Gastroesophageal sphincter (tissue), 4 donors: ENCODE measurements at regions not wholly inside any gene's neighbourhood (a gene's known extent, or its start where the extent isn't known, plus 50 kb on each side); places are given as distances from the start of the nearest gene placed in this dataset.

Source experiments
- ATAC-seq: fragments of 150-250 bp; one replicate; pipeline ENCODE4 v1.9.1; 2016; ENCODE audit warnings: mild to moderate bottlenecking, moderate library complexity
- H3K27ac ChIP-seq, 4 donors: fragments of 200-600 bp; sonication (generic) in 3 of 4; 1 replicate in 3 of 4; 2 replicates in 1 of 4; pipeline ENCODE4 v1.5.1; 2016 to 2019
- H3K27me3 ChIP-seq: fragments of 200-600 bp; sonication (generic); one replicate; pipeline ENCODE4 v1.5.1; 2019
- H3K36me3 ChIP-seq, 2 donors: fragments of 200-600 bp; sonication (generic); one replicate each; pipeline ENCODE4 v1.5.1; 2019; ENCODE audit warnings: control low read depth in 1 of 2
- H3K4me1 ChIP-seq, 3 donors: fragments of 200-600 bp; sonication (generic); 1 replicate in 2 of 3; 2 replicates in 1 of 3; pipeline ENCODE4 v1.5.1; 2016 to 2019; ENCODE audit warnings: control low read depth in 2 of 3
- H3K4me3 ChIP-seq, 2 donors: fragments of 200-600 bp; sonication (generic); one replicate each; pipeline ENCODE4 v1.5.1; 2019; ENCODE audit warnings: mild to moderate bottlenecking in 1 of 2, moderate library complexity in 1 of 2
- H3K9me3 ChIP-seq, 3 donors: fragments of 200-600 bp; sonication (generic); one replicate each; pipeline ENCODE4 v1.5.1; 2017 to 2019; ENCODE audit warnings: control low read depth in 2 of 3
- EP300 ChIP-seq: sonication (generic); formaldehyde crosslinking; IDR thresholded peaks from one replicate; pipeline ENCODE4 v1.6.1; 2017; ENCODE audit warnings: antibody characterized with exemption, mild to moderate bottlenecking
- POLR2A ChIP-seq, 2 donors: fragments of 450-650 bp; IDR thresholded peaks; one replicate each; pipeline ENCODE4 v1.6.1; 2017; ENCODE audit warnings: antibody characterized with exemption in 2 of 2, mild to moderate bottlenecking in 2 of 2, moderate library complexity in 1 of 2
- POLR2AphosphoS5 ChIP-seq: sonication (generic); formaldehyde crosslinking; IDR thresholded peaks from one replicate; pipeline ENCODE4 v1.6.1; 2017; ENCODE audit warnings: antibody characterized with exemption
- WGBS, 2 donors: methylation state at CpG; one replicate each; pipeline ENCODE4 v1.1.5; 2018; ENCODE audit warnings: low coverage in 1 of 2; 5-methylcytosine and 5-hydroxymethylcytosine counted together
- TF ChIP-seq, protein P1 (sequence below), 4 experiments: fragments of 200-600 bp in 2 of 4; fragments of 450-650 bp in 2 of 4; sonication (generic) in 1 of 4; IDR thresholded peaks; one replicate each; pipeline ENCODE4 v1.5.1; 2017 to 2019; ENCODE audit warnings: antibody characterized with exemption in 4 of 4, mild to moderate bottlenecking in 2 of 4, moderate library complexity in 2 of 4

DNA sequence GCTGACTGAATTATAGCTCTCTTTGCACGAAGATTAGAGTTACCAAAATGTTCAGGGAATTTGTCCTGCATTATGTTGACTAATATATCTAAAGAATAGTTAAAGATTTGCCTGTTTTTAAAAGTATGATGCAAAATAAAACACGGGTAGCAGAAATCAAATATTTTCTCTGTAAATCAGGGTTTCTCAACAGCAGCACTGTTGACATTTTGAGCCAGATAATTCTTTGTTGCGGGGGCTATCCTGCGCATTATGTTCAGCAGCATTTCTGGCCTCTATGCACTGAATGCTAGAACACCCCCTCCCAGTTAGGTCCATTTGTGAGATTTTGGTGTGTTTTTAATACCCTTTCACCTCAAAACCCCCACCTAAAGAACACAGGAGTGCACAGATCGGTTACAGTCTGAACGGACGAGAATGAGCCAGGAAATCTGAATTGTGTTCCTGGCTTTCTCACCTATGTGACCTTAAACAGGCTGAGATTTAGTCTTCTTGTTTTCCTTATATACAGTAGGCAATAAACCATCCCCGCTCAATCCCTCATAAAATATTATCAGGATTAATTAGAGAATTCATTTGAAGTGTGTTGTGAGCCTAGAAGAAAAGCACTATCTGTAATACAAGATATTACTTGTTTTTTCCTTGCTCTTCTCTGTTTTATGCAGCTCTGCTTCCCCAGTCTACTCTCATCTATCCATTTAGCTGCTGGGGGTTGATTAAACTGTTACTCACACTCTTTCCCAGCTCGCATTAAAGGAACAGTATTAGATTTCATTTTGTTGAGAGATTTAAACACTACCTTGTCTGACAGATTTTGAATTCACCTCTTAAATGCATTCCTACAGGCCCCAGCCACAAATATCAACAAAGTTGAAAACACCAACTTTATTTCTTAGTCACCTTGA is 247.5 kb upstream of the GOLIM4 start:
- Histone ChIP-seq H3K4me1 (no peaks in the 10 kb centered on the region), H3K27ac (no peak overlapping the region), H3K9me3 (no peaks in the 10 kb centered on the region), H3K36me3 (no peaks in the 10 kb centered on the region), H3K4me3 (no peak overlapping the region), H3K27me3 (no peaks in the 10 kb centered on the region)
- no peak for TF ChIP-seq POLR2A (IDR thresholded peaks at IDR 0.05)
- TF ChIP-seq POLR2AphosphoS5 = no peak
- no peak for TF ChIP-seq EP300
- TF ChIP-seq, protein P1, sequence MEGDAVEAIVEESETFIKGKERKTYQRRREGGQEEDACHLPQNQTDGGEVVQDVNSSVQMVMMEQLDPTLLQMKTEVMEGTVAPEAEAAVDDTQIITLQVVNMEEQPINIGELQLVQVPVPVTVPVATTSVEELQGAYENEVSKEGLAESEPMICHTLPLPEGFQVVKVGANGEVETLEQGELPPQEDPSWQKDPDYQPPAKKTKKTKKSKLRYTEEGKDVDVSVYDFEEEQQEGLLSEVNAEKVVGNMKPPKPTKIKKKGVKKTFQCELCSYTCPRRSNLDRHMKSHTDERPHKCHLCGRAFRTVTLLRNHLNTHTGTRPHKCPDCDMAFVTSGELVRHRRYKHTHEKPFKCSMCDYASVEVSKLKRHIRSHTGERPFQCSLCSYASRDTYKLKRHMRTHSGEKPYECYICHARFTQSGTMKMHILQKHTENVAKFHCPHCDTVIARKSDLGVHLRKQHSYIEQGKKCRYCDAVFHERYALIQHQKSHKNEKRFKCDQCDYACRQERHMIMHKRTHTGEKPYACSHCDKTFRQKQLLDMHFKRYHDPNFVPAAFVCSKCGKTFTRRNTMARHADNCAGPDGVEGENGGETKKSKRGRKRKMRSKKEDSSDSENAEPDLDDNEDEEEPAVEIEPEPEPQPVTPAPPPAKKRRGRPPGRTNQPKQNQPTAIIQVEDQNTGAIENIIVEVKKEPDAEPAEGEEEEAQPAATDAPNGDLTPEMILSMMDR (IDR thresholded peaks at IDR 0.05) = no peak
- ATAC-seq = no peak
- WGBS, 2 donors = 83 to 88% methylated on average over 4 to 9 of the region's 9 CpGs

DNA sequence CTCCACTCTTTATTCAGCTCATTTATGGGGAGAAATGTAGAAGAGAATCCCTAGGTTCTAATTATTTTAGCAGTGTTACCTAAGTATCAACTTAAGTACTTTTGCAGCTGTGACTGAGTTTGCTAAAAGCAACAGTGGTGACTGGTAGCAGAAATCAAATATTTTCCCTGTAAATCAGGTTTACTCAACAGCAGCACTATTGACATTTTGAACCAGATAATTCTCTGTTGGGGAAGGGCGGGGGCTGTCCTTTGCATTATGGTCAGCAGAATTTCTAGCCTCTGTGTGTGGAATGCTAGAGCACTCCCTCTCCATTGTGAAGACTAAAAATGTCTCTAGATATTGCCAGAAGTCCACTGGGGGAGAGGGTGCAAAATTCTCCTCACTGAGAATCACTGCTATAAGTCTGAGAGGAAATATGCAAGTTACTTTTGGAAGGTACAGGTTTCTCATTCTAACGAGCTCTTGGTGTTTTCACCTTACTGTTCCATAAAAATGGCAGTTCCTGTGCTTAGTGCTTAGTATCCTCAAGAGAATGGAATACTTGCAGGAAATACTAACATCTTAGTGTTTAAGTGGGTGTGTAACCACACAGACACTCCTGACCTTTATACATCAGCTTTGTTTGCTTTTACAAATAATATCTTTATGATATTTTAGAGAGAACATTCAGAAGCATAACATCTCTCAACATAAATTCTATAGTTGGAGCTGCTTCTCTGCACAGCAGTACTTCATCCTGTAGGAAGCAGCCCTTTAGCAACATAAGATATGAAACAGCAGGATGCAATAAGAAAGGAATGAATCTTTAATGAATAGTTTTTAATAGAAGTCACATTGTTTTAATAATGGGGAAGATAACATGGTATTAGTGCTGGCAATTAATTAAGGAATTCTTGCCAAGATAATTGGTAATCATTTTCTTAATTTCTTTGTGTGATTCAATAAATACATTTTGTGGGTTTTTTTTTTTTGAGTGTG is 246.5 kb upstream of the GOLIM4 start:
- H3K4me1 ChIP-seq = no peaks in the 10 kb centered on the region
- ATAC-seq = no peak
- H3K9me3 ChIP-seq = no peaks in the 10 kb centered on the region
- no peak overlapping the region for H3K27ac ChIP-seq
- H3K27me3 ChIP-seq = no peaks in the 10 kb centered on the region
- no peak overlapping the region for H3K4me3 ChIP-seq
- 50 to 82% methylated on average over 1 to 2 of the region's 2 CpGs for WGBS, 2 donors
- H3K36me3 ChIP-seq = no peaks in the 10 kb centered on the region
- TF ChIP-seq POLR2A (IDR thresholded peaks at IDR 0.05) = no peak

DNA sequence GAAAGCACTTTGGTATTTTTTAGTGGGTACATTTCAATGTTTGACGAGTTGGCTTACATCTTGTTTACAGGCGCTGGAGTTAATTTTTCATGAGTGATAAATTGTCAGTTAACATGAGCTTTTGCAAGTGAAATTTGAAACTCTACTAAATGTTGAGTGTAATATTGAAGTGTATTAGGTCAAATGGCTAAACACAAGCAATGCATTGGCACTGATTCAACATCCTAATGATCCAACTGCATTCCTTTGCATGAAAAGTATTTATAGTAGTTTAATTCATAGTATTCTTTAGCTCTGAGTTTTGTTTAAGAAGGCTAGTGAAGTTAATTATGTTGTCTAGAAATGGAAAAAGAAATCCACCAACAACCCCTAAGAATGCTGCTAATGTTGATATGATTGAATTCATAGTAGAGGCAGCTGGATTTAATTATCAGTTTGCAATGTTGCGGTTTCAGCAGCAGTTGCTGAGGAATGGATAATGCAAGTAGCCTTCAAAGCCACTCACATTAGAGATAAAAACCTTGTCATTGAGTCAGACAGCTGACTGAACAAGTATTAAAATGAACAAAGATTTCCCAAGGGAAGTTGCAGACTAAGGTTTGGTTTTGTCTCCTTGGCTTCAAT is 245.6 kb upstream of the GOLIM4 start:
- Histone ChIP-seq H3K4me3 (no peak overlapping the region), H3K36me3 (no peaks in the 10 kb centered on the region), H3K27me3 (no peaks in the 10 kb centered on the region), H3K9me3 (no peaks in the 10 kb centered on the region), H3K4me1 (no peaks in the 10 kb centered on the region), H3K27ac (no peak overlapping the region)
- ATAC-seq = no peak
- WGBS, 2 donors = 56% methylated on average over 3 of the region's 3 CpGs
- TF ChIP-seq EP300 = no peak
- TF ChIP-seq POLR2A (IDR thresholded peaks at IDR 0.05) = no peak
- no peak for TF ChIP-seq POLR2AphosphoS5
- TF ChIP-seq, protein P1 (IDR thresholded peaks at IDR 0.05) = no peak

DNA sequence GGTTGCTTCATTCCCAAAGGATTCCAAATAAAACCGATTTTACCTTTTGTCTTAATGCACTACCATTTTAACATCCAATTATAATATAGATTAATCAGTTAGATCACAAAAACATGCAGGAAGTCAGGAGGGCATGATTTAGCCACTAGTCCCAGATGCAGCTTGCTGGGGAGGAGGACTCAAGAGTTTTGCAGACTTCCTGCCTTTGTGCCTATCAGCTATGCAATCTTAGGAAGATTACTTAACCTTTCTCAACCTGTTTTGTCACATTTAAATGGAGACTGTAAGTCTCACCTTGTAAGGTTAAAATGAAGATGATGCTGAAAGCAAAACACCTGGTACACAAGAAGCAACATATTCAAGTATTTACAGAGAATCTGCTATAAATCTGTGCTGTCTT is 242.4 kb upstream of the GOLIM4 start:
- no peak overlapping the region for H3K27ac ChIP-seq
- peaks cover 0 to 8% (median 0%) of the 10 kb centered on the region in 3 donors for H3K4me1 ChIP-seq
- no peaks in the 10 kb centered on the region for H3K27me3 ChIP-seq
- H3K9me3 ChIP-seq = no peaks in the 10 kb centered on the region
- no peak overlapping the region for H3K4me3 ChIP-seq
- 71 to 85% methylated on average over 1 of the region's 1 CpG for WGBS, 2 donors
- no peak for ATAC-seq
- TF ChIP-seq POLR2A (IDR thresholded peaks at IDR 0.05) = no peak
- TF ChIP-seq POLR2AphosphoS5 = no peak
- TF ChIP-seq, protein P1 (IDR thresholded peaks at IDR 0.05) = no peak
- no peak for TF ChIP-seq EP300
- no peaks in the 10 kb centered on the region for H3K36me3 ChIP-seq

DNA sequence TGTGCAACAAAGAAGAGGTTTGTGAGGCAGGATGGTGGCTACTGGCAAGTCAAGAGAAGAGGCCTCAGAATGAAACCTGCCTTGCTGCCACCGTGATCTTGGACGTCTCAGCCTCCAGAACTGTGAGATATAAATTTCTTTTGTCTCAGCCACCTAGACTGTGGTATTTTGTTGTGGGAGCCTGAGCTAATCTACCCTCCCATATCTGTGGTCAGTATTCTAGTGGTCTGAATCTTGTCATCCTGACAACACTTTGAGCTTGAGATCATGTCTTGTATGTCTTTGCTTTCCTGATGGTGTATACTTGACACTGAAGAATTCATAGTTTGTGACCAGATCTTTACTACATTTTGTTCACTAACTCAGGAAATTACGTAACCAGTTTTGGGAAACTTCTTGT is 240.6 kb upstream of the GOLIM4 start:
- no peak overlapping the region for H3K4me3 ChIP-seq
- no peaks in the 10 kb centered on the region for H3K9me3 ChIP-seq
- H3K27me3 ChIP-seq = no peaks in the 10 kb centered on the region
- H3K27ac ChIP-seq = no peak overlapping the region
- no peak for ATAC-seq
- TF ChIP-seq EP300 (no peak), POLR2AphosphoS5 (no peak), POLR2A (IDR thresholded peaks at IDR 0.05) (no peak)
- TF ChIP-seq, protein P1 (IDR thresholded peaks at IDR 0.05) = no peak
- H3K4me1 ChIP-seq = peaks cover 0 to 13% (median 0%) of the 10 kb centered on the region in 3 donors
- 86 to 97% methylated on average over 3 of the region's 3 CpGs for WGBS, 2 donors
- H3K36me3 ChIP-seq = no peaks in the 10 kb centered on the region
